NCI-H1436 (cell line): ENCODE measurements at regions not wholly inside any gene's neighbourhood (a gene's known extent, or its start where the extent isn't known, plus 50 kb on each side); places are given as distances from the start of the nearest gene placed in this dataset.
A peak's percentile ranks its signal among the peaks of the same experiment; 100 is the strongest.

ENCODE experiments used
- DNase-seq: peaks from one replicate; lab custom pipeline; 2025; lab: John Stamatoyannopoulos, UW

DNA sequence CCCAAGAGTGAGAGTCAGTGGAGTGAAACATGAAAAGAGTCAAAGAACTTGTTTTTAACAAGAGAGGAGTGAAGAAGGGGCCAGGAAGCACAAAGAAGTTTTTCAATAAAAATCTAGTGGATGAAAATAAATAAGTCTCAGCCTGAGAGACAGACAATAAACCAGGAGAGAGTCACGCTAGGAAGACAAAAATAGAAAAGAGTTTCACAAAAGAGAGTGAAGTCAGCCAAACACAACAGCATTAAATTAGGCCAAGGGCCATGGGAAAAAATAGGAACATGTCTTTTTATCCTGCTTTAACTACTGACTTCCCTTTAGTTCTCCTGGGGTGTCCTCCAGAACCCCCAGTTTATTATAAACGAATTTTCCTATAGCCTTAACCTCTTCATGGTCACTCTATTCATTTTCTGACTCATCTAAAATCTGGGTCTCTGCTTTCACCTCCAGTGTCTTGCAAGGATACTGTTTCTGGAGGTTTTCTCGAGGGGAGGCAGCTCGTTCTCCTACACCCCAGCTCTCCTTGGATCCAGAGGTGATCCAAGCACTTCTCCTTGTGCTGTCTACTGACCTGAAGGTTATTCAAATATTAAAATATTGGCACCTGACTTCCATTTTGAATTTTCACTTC lies 571.5 kb upstream of the PPP2R3A start:
- DNase-seq = no peak

DNA sequence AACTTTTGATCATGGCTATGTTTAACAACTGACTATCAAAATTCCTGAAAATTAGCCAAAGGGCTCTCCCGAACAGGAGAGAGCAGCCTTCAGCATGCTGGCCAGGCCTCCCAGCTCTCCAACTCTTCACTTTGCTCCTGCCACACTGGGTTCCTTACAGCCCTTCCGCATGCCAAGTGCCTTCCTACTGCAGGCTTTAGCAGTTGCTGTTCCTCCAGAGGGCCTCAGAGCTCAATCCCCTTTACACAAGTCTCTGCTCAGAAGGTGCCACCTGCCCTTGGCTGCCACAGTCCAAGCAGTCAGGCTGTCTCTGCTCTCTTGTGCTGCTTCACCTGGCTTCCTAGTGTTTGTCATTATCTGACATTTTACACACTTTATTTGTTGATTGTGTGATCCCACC lies 553.1 kb upstream of the PPP2R3A start:
- DNase-seq = peak; percentile 46

DNA sequence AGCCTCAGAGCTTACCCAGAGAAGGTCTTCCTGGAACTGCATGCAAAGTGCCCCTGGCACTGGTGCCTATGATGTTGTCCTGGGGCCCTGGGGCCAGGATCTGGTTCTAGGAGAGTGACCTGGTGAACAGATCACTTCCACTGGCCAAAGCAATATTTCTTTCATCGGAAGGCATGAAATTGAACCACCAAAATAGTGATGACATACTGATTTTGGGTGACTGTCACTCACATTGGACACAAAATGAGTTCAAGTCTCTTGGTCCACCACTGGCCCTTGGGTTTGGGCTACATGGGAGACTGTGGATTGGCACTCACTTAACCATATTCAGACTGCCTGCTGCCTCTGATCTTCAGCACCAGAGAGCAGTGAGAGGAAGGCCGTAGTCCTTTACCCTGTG lies 549.3 kb upstream of the PPP2R3A start:
- DNase-seq = no peak

DNA sequence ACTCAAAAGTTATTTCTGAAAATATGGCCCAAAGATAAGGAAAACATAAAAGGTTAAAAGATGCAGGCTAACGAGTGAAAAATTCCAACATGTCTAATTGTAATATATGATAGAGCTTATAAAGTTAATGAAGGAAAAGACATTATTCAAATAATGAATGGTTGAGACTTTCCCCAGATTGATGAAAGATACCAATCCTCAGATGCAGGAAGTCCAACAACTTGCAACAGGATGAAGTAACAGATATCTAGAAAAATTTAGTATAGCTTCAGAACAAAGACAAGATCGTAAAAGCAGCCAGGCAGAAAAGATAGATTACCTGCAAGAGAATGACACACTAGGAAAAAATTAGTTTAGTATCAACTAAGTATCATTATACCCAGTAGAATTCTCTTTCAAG lies 546.4 kb upstream of the PPP2R3A start:
- no peak for DNase-seq

DNA sequence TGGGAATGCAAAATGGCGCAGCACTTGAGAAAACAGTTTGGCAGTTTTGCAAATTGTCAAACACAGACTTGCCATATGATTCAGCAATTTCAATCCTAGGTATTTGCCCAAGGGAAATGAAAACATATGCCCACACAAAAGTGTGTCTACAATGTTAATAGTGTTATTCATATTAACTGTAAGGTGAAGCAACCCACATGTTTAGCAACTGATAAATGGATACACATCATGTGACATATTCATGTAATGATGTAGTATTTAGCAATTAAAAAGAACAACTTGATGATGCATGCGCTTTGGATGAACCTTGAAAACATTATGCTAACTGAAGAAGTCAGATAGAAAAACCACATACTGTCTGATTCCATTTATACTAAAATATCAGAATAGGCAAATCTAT lies 539.0 kb upstream of the PPP2R3A start:
- DNase-seq = no peak

DNA sequence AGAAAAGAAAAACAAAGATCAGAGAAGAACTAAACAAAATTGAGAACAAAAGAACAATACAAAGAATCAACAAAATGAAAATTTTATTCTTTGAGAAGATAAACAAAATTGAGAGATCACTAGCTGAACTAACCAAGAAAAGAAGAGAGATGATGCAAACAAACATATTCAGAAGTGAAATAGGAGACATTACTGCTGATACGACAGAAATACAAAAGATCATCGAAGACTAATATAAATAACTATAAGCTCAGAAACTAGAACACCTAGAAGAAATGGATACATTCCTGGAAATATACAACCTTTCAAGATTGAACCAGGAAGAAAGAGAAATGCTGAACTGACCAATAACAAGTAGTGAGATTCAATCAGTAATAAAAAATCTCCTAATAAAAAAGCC lies 533.1 kb upstream of the PPP2R3A start:
- DNase-seq = no peak

DNA sequence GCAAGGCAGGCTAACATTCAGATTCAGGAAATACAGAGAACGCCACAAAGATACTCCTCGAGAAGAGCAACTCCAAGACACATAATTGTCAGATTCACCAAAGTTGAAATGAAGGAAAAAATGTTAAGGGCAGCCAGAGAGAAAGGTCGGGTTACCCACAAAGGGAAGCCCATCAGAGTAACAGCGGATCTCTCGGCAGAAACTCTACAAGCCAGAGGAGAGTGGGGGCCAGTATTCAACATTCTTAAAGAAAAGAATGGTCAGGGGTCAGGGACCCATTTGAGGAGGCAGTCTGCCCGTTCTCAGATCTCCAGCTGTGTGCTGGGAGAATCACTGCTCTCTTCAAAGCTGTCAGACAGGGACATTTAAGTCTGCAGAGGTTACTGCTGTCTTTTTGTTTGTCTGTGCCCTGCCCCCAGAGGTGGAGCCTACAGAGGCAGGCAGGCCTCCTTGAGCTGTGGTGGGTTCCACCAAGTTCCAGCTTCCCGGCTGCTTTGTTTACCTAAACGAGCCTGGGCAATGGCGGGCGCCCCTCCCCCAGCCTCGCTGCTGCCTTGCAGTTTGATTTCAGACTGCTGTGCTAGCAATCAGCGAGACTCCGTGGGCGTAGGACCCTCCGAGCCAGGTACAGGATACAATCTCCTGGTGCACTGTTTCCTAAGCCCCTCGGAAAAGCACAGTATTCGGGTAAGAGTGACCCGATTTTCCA lies 526.5 kb upstream of the PPP2R3A start:
- DNase-seq = peak; percentile 20

DNA sequence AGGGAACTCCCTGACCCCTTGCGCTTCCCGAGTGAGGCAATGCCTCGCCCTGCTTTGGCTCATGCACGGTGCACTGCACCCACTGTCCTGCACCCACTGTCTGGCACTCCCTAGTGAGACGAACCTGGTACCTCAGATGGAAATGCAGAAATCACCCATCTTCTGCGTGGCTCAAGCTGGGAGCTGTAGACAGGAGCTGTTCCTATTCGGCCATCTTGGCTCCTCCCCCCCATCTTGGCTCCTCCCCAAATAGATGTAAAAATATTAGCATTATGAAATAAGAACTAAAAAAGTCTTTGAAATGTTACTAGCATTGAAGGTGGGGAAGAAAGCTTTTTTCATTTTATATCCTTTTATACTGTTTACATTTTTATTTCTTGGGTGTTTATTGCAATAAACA lies 525.9 kb upstream of the PPP2R3A start:
- DNase-seq = peak; percentile 7

DNA sequence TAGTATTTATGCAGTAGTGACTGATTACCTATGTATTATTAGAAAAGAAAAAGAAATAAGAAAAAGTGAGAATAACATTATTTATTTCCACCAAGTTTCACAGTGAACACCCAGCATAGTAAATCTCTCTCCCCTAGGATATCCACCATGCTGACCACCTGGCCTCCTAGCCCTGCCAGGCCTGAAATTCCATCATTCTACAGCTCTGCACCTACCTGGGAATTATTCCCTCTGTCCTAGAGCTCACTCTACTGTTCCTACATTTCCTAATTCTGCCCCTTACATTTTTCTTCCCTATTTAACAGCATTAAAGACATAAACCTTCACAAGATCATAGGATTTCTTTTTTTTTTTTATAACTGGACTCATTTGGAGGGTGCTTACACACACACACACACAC lies 525.3 kb upstream of the PPP2R3A start:
- no peak for DNase-seq

DNA sequence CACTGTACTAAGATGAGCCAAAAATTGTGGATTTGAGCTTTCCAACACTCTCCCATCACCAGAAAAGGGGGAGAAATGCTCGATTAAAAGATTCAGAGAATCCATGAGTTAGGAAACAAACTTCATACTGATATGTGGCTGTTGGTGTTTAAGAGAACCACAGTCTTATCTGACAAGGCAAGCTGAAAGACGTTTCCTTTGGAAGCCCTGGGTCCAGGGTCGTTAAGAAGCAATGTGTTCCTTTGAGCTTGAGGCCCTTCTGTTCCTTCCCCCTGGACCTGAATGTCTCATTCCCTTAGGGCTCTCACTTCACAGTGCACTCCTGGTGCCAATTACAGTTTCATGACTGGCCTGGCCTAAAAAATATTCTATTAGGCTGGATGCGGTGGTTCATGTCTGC lies 524.8 kb upstream of the PPP2R3A start:
- DNase-seq = no peak

DNA sequence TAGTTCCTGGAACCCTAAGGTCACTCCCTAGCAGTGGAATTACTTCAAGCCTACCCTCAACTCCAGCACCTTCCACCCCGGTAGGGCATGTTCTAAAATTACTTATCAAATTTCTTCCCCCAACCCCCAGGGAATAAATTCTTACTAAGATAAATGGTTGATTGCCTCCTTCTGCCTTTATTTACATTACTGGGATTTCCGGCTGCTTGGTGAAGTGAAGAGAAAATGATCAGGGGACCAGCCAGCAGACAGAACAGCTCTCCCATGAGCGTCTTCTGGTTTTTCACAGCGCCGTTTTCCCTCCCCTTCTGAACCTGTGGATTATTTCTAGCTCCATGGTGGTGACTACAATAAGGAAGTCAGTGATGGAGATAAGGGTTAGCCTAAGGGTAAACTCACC lies 521.5 kb upstream of the PPP2R3A start:
- no peak for DNase-seq

DNA sequence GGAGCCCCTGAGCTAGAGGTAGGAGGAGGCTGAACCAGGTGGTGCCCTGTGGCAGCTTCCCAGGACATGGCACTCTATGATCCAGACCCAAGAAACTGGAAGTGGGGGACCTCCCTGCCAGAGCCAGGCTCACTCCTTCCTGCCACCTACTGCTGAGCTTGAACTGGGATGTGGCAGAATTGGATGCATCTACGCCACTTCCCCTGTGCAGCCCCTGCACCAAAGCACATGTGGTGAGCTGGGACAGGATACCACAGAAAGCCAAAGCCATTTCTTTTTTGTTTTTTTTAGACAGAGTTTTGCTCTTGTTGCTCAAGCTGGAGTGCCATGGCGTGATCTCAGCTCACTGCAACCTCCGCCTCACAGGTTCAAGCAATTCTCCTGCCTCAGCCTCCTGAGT lies 518.0 kb upstream of the PPP2R3A start:
- no peak for DNase-seq

DNA sequence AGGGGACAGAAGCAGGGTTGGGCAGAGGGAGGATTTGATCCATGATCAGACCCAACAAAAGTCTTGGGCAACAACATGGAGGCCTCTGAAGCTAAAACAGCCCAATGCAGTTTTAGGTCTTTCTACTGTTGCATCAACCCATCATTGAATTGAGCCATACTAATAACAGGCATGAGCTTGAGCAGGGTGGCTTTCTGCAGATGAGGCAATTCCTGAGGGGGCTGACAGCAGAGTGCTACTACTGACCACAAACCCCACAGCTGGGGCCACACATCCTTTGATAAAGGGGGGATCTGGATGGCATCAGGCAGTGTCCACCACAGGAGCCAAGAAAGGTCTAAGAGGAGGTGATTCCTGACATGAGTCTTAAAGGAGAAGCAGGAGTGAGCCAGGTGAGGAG lies 517.0 kb upstream of the PPP2R3A start:
- DNase-seq = no peak

DNA sequence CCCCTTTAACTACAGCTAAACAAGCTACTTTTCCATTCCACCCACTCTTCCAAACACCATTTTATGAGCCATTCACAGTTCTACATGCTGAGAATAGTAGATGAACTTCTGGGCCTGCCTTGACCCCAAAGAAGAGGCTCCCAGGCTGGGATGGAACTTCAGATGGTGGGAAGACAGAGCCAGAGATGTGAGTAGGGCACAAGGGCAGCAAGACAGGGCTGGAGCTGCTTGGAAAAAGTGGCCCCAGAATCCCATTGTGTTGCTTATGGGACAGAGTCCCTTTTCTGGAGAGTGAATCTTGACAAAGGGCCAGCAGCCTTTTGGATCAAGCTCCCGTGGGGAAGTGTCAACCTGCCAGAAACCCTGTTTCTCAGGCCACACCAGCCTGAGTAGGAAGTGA lies 516.5 kb upstream of the PPP2R3A start:
- DNase-seq = no peak

DNA sequence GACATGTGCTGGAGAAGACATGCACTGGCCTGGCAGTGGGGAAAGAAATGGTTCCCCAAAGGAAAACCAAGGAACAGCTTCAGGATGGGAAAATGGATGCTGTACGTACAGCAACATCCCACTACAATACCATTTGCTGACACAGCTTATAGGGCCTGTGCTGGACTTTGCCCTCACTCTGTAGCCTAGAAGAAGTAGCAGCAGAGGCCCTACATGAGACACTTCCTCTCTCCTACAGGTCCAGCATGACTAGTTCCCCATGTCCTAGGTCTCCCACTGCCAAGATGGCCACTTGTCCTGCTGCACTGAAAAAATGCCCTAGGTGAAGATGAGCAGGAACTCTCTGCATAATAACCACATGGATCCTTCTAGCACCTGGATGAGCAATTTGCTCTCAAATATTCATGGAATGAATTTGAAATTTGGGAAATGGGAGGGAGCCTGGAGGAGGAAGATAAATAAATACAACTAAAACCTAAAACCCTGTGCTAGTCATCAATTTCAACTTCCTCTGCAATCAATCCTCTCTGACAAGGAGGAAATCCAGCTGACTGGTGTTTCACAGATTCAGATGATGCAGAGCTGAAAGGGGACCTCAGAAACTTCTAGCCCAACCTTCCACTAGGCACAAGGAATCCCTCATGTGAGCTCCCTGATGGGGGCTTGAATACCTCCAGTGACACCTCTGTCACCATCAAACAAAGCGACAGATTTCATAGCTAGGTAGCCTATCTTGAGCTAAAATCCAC lies 514.3 kb upstream of the PPP2R3A start:
- no peak for DNase-seq

DNA sequence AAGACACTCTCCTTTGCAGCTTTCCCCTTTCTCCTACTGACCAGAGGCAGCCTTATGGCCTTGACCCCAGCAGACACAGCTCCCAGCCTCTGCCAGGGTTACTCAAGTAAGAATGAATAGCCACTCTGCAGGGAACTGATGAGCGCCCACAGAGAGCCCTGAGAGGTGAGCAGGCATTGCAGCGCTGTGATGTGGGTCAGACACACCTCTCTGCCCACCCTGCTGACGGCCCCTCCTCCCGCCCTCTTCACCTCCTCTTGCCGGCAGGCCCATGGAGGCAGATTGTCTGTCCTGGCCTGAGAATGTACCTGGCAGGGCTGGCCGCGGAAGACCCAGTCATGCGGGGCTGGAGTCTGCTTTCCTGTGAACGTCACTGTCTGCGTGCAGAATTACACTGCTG lies 512.6 kb upstream of the PPP2R3A start:
- no peak for DNase-seq

DNA sequence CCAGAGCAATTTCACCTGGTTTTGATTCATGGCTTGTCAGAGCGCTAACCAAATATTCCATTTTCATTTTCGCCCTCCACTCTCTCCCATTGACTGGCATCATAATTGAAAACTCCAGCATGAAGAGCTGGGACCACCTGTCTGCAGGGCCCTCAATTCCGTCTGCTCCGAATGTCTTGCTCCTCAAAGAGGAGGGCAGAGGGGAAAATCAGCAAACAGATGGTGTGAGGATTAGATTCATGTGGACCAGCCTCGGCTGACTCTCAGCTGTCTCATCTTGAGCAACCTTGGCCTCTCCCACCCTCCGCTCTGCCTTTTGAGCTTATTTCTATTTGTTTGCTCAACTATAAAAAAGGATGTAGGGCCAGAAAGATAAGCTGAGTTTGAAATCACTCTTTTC lies 512.2 kb upstream of the PPP2R3A start:
- no peak for DNase-seq

DNA sequence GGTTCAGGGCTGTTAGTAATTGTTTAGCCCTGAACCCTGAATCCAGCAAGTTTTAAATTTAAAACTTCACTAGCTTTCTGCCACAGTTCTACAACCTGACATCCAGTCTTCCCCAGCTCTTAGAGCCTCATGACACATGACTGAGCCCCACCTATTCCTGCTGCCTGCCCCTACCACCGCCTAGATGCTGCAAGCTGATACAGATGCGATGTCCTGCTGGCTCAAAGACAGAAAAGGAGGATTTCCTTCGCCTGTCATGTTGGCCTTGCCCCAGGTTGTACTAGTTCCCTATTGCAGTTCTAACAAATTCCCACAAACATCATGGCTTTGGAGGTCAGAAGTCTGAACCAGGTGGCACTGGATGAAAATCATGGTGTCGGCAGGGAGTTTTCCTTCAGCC lies 510.6 kb upstream of the PPP2R3A start:
- DNase-seq = no peak

DNA sequence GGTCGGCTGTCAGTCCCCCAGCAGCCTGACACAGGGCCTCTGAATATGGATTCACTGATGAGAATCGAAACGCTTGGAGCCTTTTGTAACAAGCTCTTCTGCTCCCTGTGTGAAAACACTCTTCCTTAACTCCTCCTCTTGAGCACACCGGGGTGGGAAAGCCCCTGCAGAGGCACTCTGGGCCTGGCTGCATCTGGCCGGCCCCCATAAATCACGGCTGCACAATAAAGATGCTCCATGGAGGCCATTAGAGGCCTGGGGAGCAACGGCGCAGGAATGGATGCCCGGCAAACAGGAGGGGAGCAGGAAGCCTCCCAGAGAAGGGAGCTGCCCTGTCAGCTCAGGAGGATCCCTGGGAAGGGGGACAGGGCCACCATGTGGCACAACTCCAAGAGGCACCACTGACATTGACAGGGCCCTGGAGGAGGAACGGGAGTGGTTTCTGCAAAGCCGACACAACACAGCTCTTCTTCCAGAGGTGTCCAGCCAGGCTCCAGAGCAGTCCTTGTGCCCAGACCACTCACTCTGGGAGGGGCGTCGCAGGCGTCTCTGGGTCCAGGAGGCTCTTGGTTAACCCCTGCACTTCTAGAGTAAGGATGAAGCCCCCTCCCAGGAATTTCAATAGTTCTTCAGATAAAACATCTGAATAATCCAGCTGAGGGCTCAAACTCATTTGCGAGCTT lies 509.3 kb upstream of the PPP2R3A start:
- DNase-seq = peak; percentile 43

DNA sequence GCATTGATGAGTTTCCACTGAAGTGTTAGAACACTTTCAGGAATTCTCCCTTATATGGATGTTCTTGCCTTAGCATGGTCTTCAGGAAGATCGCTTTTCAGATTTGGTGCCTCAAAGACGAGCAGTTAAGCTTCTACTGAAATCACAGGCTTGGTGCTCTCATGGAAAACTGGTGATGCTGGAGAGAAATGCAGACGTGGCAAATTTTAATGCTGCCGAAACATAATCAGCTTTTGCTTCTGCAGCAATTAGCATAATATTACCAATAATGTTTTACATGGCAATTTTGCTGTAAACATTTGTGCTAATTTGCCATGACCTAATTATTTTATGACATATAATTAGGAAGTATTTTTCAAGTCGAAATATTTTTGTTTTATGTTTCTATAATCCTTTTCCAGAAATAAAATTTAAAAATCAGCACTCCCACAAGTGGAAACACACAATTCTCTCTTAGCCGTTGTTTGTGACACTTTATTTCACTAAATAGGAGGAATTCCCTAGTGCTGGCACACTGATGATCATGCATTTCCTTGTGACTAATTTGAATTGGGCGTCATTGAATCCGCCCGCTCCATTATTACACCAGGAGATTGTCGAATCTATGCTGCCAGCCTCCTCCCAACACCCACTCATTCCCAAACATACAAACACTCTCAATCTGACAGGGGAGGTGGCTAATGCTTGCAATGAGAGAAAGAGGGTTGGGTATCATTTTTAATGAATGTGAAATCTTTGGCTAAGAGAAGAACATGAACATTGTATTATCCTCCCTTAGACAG lies 506.8 kb upstream of the PPP2R3A start:
- DNase-seq = no peak

DNA sequence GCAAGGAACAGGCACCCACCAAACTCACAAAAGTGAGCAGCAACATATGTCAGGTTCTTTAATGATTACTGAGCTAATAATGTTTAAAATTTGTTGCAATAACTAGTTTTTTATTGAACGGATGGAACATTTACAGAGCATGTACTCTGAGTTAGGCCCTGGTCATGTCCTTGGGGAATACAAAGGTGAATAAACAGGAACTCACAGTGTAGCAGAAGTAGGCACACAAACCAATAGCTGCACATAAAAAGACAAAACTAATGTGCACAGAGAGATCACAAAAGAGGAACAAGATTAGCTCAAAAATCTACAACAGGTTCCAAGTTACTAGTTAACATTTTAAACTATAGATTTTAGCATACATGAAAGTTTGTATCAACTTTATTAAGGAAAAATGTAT lies 505.3 kb upstream of the PPP2R3A start:
- no peak for DNase-seq

DNA sequence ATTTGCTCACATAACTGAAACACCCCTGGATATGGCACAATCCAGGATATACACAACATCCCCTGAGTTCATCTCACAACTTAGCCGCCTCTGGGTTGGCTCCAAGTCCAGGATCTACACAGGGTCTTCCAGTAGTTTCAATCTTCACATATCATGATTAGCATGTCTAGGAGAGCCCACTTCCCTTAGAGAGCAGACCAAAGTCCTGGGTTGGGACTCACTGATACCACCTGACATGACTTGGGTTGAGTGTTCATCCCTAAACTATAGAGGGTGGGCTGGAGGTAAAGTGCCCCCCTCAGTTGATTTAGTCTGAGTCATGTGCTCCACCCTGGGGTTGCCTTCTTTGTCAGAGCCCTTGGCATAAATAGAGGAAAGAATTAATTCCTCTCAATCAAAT lies 493.6 kb upstream of the PPP2R3A start:
- DNase-seq = no peak
